H1 (cell line): ENCODE measurements at regions not wholly inside any gene's neighbourhood (a gene's known extent, or its start where the extent isn't known, plus 50 kb on each side); places are given as distances from the start of the nearest gene placed in this dataset.

Experiments
- CTCF ChIA-PET: fragments of 300-600 bp; sonication (Branson Sonifier 250); formaldehyde crosslinking; loops from one replicate; lab custom pipeline; 2021; ENCODE audit not compliant: partially characterized antibody; lab: Charles Lee
- POLR2A ChIA-PET: fragments of 300-600 bp; sonication (Branson Sonifier 250); formaldehyde crosslinking; loops from one replicate; lab custom pipeline; 2021; ENCODE audit warnings: inconsistent platforms; ENCODE audit not compliant: partially characterized antibody; lab: Charles Lee
- DNase-seq, 2 experiments: peaks; one replicate each; pipeline versions ENCODE4 v3.0.0 to v3.0.0-alpha.2; 2010 to 2022; ENCODE audit warnings: low spot score in 2 of 2, low read depth in 1 of 2, mixed read lengths in 1 of 2
- FAIRE-seq: peaks from 2 replicates; lab custom pipeline; 2011; peaks lifted over from hg19 to GRCh38; lab: Jason Lieb, UNC
- H2AFZ ChIP-seq: 2 replicates; pipeline ENCODE4 v1.8.1; 2012; ENCODE audit warnings: low read length, inconsistent platforms
- H2AK5ac ChIP-seq: 2 replicates; pipeline ENCODE4 v1.6.1; 2013; ENCODE audit warnings: low read depth, low read length
- H2BK120ac ChIP-seq: replicated peaks from 2 replicates; pipeline ENCODE3; 2013; ENCODE audit warnings: low read depth, low read length, inconsistent platforms
- H2BK12ac ChIP-seq: 2 replicates; pipeline ENCODE4 v1.6.1; 2013; ENCODE audit warnings: low read depth, low read length
- H2BK15ac ChIP-seq: 2 replicates; pipeline ENCODE4 v1.6.1; 2013; ENCODE audit warnings: low read length
- H2BK20ac ChIP-seq: 2 replicates; pipeline ENCODE4 v1.6.1; 2013; ENCODE audit warnings: low read length
- H2BK5ac ChIP-seq: 2 replicates; pipeline ENCODE4 v1.6.1; 2013; ENCODE audit warnings: low read depth, low read length
- H3K14ac ChIP-seq: 2 replicates; pipeline ENCODE4 v1.6.1; 2013; ENCODE audit warnings: inconsistent platforms; ENCODE audit not compliant: insufficient read length
- H3K18ac ChIP-seq: 2 replicates; pipeline ENCODE4 v1.6.1; 2013; ENCODE audit warnings: low read length; ENCODE audit errors: extremely low read depth
- H3K23ac ChIP-seq: 2 replicates; pipeline ENCODE4 v1.6.1; 2013; ENCODE audit warnings: inconsistent platforms; ENCODE audit not compliant: insufficient read length
- H3K23me2 ChIP-seq: 2 replicates; pipeline ENCODE4 v1.6.1; 2013; ENCODE audit warnings: low read depth, low read length
- H3K27ac ChIP-seq: 2 replicates; pipeline ENCODE4 v1.6.1; 2011; ENCODE audit warnings: low read depth, low read length, inconsistent platforms
- H3K27me3 ChIP-seq, 4 experiments: replicated peaks in 1 of 4; 1 replicate in 1 of 4; 2 replicates in 3 of 4; pipeline versions ENCODE4 v1.6.1 to v1.8.1; 2011 to 2013; ENCODE audit warnings: low read length in 3 of 4, mild to moderate bottlenecking in 3 of 4, inconsistent platforms in 2 of 4, mixed read lengths in 2 of 4, moderate library complexity in 1 of 4; ENCODE audit not compliant: control insufficient read depth in 3 of 4, insufficient read depth in 3 of 4; ENCODE audit errors: extremely low read depth in 1 of 4
- H3K36me3 ChIP-seq, 4 experiments: 2 replicates each; pipeline versions ENCODE4 v1.6.1 to v1.8.1; 2011 to 2013; ENCODE audit warnings: mild to moderate bottlenecking in 4 of 4, low read length in 3 of 4, moderate library complexity in 2 of 4, control low read depth in 1 of 4, inconsistent platforms in 1 of 4; ENCODE audit not compliant: insufficient read depth in 4 of 4, control insufficient read depth in 2 of 4
- H3K4ac ChIP-seq: replicated peaks from 2 replicates; pipeline ENCODE3; 2013; ENCODE audit warnings: low read length, low read depth, mixed read lengths, inconsistent platforms; ENCODE audit not compliant: insufficient read length
- H3K4me1 ChIP-seq, 4 experiments: replicated peaks in 1 of 4; 1 replicate in 1 of 4; 2 replicates in 3 of 4; pipeline versions ENCODE4 v1.6.1 to v1.8.1; 2011 to 2013; ENCODE audit warnings: low read length in 3 of 4, inconsistent platforms in 2 of 4, mixed read lengths in 1 of 4; ENCODE audit not compliant: insufficient read depth in 4 of 4, control insufficient read depth in 3 of 4
- H3K4me2 ChIP-seq, 2 experiments: 2 replicates each; pipeline versions ENCODE4 v1.6.1 to v1.8.1; 2011 to 2013; ENCODE audit warnings: low read depth in 2 of 2, low read length in 2 of 2, control low read depth in 1 of 2, inconsistent platforms in 1 of 2, mild to moderate bottlenecking in 1 of 2; ENCODE audit not compliant: insufficient read depth in 1 of 2
- H3K4me3 ChIP-seq, 4 experiments: fragments of 200-600, 300-600 bp in 1 of 4; sonication (generic), shearing (Covaris generic), sonication (Bioruptor Twin) in 1 of 4; 2 replicates each; pipeline versions ENCODE4 v1.5.1 to v1.8.1; 2011 to 2016; ENCODE audit warnings: low read length in 4 of 4, low read depth in 3 of 4, control low read depth in 2 of 4, inconsistent platforms in 2 of 4, mild to moderate bottlenecking in 2 of 4, mixed read lengths in 1 of 4, moderate library complexity in 1 of 4; ENCODE audit not compliant: insufficient read depth in 2 of 4; ENCODE audit errors: extremely low read depth in 1 of 4
- H3K56ac ChIP-seq: replicated peaks from 2 replicates; pipeline ENCODE3; 2013; ENCODE audit warnings: low read depth, mild to moderate bottlenecking, mixed read lengths, low read length, inconsistent platforms; ENCODE audit not compliant: insufficient read length
- H3K79me1 ChIP-seq: 2 replicates; pipeline ENCODE4 v1.6.1; 2013; ENCODE audit warnings: low read depth, low read length, control low read depth
- H3K79me2 ChIP-seq, 2 experiments: 2 replicates each; pipeline versions ENCODE4 v1.6.1 to v1.8.1; 2012 to 2013; ENCODE audit warnings: low read length in 2 of 2, mild to moderate bottlenecking in 2 of 2, inconsistent platforms in 1 of 2; ENCODE audit not compliant: insufficient read depth in 2 of 2, control insufficient read depth in 1 of 2
- H3K9ac ChIP-seq, 4 experiments: replicated peaks in 1 of 4; 1 replicate in 1 of 4; 2 replicates in 3 of 4; pipeline versions ENCODE4 v1.6.1 to v1.8.1; 2011 to 2013; ENCODE audit warnings: low read depth in 3 of 4, low read length in 3 of 4, control low read depth in 2 of 4, mild to moderate bottlenecking in 2 of 4, moderate library complexity in 2 of 4, inconsistent platforms in 1 of 4; ENCODE audit errors: extremely low read depth in 1 of 4
- H3K9me3 ChIP-seq, 2 experiments: 2 replicates each; pipeline versions ENCODE4 v1.6.1 to v1.8.1; 2012 to 2013; ENCODE audit warnings: mild to moderate bottlenecking in 2 of 2, moderate library complexity in 2 of 2, control low read depth in 1 of 2, inconsistent platforms in 1 of 2, low read depth in 1 of 2, low read length in 1 of 2, mixed read lengths in 1 of 2; ENCODE audit not compliant: insufficient read depth in 2 of 2
- H4K20me1 ChIP-seq, 2 experiments: replicated peaks in 1 of 2; 2 replicates each; pipeline versions ENCODE3 to v1.8.1; 2011 to 2013; ENCODE audit warnings: inconsistent platforms in 2 of 2, low read length in 2 of 2, mild to moderate bottlenecking in 1 of 2; ENCODE audit not compliant: insufficient read depth in 2 of 2, control insufficient read depth in 1 of 2
- H4K5ac ChIP-seq: 2 replicates; pipeline ENCODE4 v1.6.1; 2013; ENCODE audit warnings: low read length, low read depth, mixed read lengths, inconsistent platforms; ENCODE audit not compliant: insufficient read length
- H4K8ac ChIP-seq: 2 replicates; pipeline ENCODE4 v1.8.0; 2013; ENCODE audit warnings: mild to moderate bottlenecking, moderate library complexity, low read length, inconsistent platforms; ENCODE audit not compliant: insufficient read depth; ENCODE audit errors: extremely low read depth
- H4K91ac ChIP-seq: replicated peaks from 2 replicates; pipeline ENCODE3; 2013; ENCODE audit warnings: low read length, mixed read lengths, inconsistent platforms; ENCODE audit not compliant: insufficient read length
- EZH2 ChIP-seq: fragments of 200-600 bp; sonication (generic); IDR thresholded peaks from 2 replicates; pipeline ENCODE4 v1.7.1; 2012; ENCODE audit warnings: low read depth, mild to moderate bottlenecking, moderate library complexity, low read length, inconsistent platforms; ENCODE audit not compliant: severe bottlenecking
- KDM1A ChIP-seq: fragments of 200-600, 300-600 bp; sonication (generic); IDR thresholded peaks from 2 replicates; pipeline ENCODE4 v1.7.1; 2016; ENCODE audit warnings: mild to moderate bottlenecking, low read length, borderline replicate concordance
- KDM4A ChIP-seq: IDR thresholded peaks from one replicate; pipeline ENCODE4 v1.7.1; 2012; ENCODE audit warnings: low read depth, mild to moderate bottlenecking, moderate library complexity, low read length, inconsistent platforms; ENCODE audit not compliant: severe bottlenecking
- POLR2AphosphoS5 ChIP-seq: IDR thresholded peaks from 2 replicates; pipeline ENCODE4 v1.6.1; 2011; ENCODE audit warnings: low read depth, low read length
- POU5F1 ChIP-seq: IDR thresholded peaks from 2 replicates; pipeline ENCODE4 v1.6.1; 2011; ENCODE audit warnings: low read depth, mild to moderate bottlenecking, low read length, moderate library complexity
- RAD21 ChIP-seq, 2 experiments: IDR thresholded peaks in 1 of 2; conservative IDR thresholded peaks in 1 of 2; 2 replicates each; pipeline ENCODE4 v1.6.1; 2011; ENCODE audit warnings: low read depth in 2 of 2, low read length in 2 of 2, improper control_type of control experiment in 1 of 2, inconsistent platforms in 1 of 2, mild to moderate bottlenecking in 1 of 2, moderate library complexity in 1 of 2
- TAF1 ChIP-seq: IDR thresholded peaks from 2 replicates; pipeline ENCODE4 v1.6.1; 2011; ENCODE audit warnings: mild to moderate bottlenecking, low read depth, low read length
- WGBS, 2 experiments: shearing (Covaris generic) in 1 of 2; methylation state at CpG; one replicate each; pipeline versions ENCODE4 v1.1.6 to v1.1.7; 2013 to 2015; ENCODE audit warnings: low lambda C conversion rate in 2 of 2, mixed read lengths in 2 of 2, inconsistent platforms in 1 of 2, low coverage in 1 of 2, missing lambda C conversion rate in 1 of 2; ENCODE audit not compliant: insufficient replicate concordance in 2 of 2, insufficient coverage in 1 of 2, insufficient read length in 1 of 2; ENCODE audit errors: extremely low coverage in 1 of 2, missing lambda C conversion rate in 1 of 2; 5-methylcytosine and 5-hydroxymethylcytosine counted together

DNA sequence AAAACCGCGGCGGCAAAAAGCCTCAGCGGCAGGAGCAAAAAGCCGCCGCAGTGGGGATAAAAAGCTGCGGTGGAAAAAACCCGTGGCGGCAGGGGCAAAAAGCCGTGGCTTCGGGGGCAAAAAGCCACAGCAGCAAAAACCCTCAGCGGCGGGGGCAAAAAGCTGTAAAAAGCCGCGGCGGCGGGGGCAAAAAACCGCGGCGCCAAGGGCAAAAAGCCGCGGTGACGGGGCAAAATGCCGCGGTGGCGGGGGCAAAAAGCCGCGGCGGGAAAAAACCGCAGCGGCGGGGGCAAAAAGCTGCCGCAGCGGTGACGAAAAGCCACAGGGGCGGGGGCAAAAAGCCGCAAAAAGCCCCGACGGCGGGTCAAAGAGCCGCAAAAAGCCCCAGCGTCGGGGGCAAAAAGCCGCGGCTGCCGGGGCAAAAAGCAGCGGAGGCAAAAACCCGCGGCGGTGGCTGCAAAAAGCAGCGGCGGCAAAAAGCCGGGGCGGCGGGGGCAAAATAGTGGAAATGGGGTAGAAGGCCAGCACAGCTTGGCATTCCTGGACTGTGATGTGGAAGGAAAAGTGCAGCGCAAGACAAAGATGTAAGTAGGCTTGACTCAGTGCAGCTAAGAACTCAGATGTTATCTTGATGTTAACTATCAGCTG is 151.8 kb downstream of the ANKRD30BL start:
- no peaks in the 10 kb centered on the region for H3K79me2 ChIP-seq
- ChIA-PET POLR2A (no interaction called here), CTCF (no interaction called here)
- TF ChIP-seq POU5F1 (no peak), RAD21 (IDR thresholded peaks at IDR 0.05 in 1 of 2, conservative IDR thresholded peaks at IDR 0.05 in 1 of 2; ENCODE audit: low read depth in 2 of 2, low read length in 2 of 2) (no peak), EZH2 (peak; percentile 37), TAF1 (0 out of 2 replicates have a peak, but pooled peaks have one; percentile 25), KDM1A (no peak), KDM4A (peak; percentile 28), POLR2AphosphoS5 (no peak)
- H3K56ac ChIP-seq: no peak overlapping the region
- H2BK15ac ChIP-seq: no peak overlapping the region
- H3K36me3 ChIP-seq: no peaks in the 10 kb centered on the region
- no peak overlapping the region for H3K4ac ChIP-seq
- no peaks in the 10 kb centered on the region for H4K20me1 ChIP-seq
- H3K23ac ChIP-seq: no peak overlapping the region
- no peaks in the 10 kb centered on the region for H3K79me1 ChIP-seq
- H3K4me3 ChIP-seq: peak overlapping the region; percentile 26 to 61 (median 32); a peak in 5 of 8 replicates
- H4K91ac ChIP-seq: no peak overlapping the region
- H3K18ac ChIP-seq: no peak overlapping the region
- no peaks in the 10 kb centered on the region for H3K4me1 ChIP-seq
- no peak overlapping the region for H2AK5ac ChIP-seq
- no peak overlapping the region for H2BK20ac ChIP-seq
- WGBS, 2 experiments: 52% methylated on average over 25 of the region's 56 CpGs; no CpG with 5 or more reads in 1 of the 2 experiments
- no peak overlapping the region for H4K8ac ChIP-seq
- no peak overlapping the region for H3K9ac ChIP-seq
- H2AFZ ChIP-seq: no peak overlapping the region
- no peak overlapping the region for H4K5ac ChIP-seq
- no peak overlapping the region for H3K14ac ChIP-seq
- no peaks in the 10 kb centered on the region for H3K23me2 ChIP-seq
- H3K9me3 ChIP-seq: peaks cover 0 to 4% of the 10 kb centered on the region in 2 experiments; a peak in 1 of 4 replicates
- peaks cover 0 to 6% (median 4%) of the 10 kb centered on the region in 4 experiments; a peak in 5 of 7 replicates for H3K27me3 ChIP-seq
- H2BK5ac ChIP-seq: no peak overlapping the region
- no peak overlapping the region for H2BK12ac ChIP-seq
- FAIRE-seq: no peak
- H3K4me2 ChIP-seq: peak overlapping the region in 1 of 2 experiments; percentile 21; a peak in 1 of 4 replicates
- H2BK120ac ChIP-seq: no peak overlapping the region
- H3K27ac ChIP-seq: no peak overlapping the region
- peak in 1 of 2 experiments; percentile 53 for DNase-seq
